ENCODE measurements at regions not wholly inside any gene's neighbourhood (a gene's known extent, or its start where the extent isn't known, plus 50 kb on each side); places are given as distances from the start of the nearest gene placed in this dataset.

DNA sequence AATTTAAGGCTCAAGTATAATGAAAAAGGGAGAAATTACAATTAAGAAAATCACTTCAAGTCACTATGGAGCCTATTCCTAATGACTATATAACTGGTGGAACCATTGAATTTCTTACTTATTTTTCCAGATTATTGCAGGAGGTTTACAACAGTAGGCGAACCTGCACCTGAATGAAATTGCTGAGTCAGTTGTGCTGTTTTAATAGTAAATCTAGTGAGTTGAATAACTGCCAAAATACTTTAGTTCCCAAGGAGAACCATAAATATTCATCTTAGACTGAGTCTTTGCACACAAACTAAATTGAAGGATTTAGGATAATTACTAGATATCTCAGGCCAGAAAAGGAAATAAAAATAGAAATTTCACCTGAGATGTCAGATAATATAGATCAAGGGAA lies 1052.8 kb downstream of the NAALADL2 start:
- Histone ChIP-seq H3K4me3 (ENCODE audit: low read depth, low read length) (no peak overlapping the region), H3K4me1 (no peaks in the 10 kb centered on the region), H3K9me3 (ENCODE audit: control insufficient read depth, low read length) (no peaks in the 10 kb centered on the region), H3K79me2 (no peaks in the 10 kb centered on the region), H3K27me3 (ENCODE audit: control insufficient read depth, insufficient read depth, low read length) (no peaks in the 10 kb centered on the region), H3K9ac (no peak overlapping the region), H3K27ac (no peak overlapping the region), H2AFZ (no peak overlapping the region), H3K4me2 (ENCODE audit: low read length) (no peak overlapping the region), H3K36me3 (ENCODE audit: control insufficient read depth, insufficient read depth, low read length) (no peaks in the 10 kb centered on the region)
- TF ChIP-seq, protein P1, sequence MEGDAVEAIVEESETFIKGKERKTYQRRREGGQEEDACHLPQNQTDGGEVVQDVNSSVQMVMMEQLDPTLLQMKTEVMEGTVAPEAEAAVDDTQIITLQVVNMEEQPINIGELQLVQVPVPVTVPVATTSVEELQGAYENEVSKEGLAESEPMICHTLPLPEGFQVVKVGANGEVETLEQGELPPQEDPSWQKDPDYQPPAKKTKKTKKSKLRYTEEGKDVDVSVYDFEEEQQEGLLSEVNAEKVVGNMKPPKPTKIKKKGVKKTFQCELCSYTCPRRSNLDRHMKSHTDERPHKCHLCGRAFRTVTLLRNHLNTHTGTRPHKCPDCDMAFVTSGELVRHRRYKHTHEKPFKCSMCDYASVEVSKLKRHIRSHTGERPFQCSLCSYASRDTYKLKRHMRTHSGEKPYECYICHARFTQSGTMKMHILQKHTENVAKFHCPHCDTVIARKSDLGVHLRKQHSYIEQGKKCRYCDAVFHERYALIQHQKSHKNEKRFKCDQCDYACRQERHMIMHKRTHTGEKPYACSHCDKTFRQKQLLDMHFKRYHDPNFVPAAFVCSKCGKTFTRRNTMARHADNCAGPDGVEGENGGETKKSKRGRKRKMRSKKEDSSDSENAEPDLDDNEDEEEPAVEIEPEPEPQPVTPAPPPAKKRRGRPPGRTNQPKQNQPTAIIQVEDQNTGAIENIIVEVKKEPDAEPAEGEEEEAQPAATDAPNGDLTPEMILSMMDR (IDR thresholded peaks at IDR 0.05), result no peak

DNA sequence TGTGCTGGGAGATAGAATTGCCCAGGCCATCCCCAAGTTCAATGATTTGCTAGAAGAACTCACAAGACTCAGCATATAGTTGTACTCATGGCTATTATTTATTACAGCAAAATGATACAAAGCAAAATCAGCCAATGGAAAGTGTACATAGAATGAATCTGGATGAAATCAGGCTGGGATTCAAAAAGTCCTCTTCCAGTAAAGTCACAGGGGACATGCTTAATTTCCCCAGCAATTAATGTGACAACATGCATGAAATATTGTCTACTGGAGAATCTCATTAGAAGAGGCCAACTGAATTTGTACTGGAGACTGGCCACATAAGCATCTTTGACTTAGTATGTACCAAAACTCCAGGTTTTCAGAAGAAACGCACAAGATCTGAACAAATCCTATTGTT lies 1043.1 kb downstream of the NAALADL2 start:
- no peak overlapping the region for H3K27ac ChIP-seq
- H3K9me3 ChIP-seq (ENCODE audit: control insufficient read depth, low read length), result no peaks in the 10 kb centered on the region
- no peak overlapping the region for H3K4me3 ChIP-seq (ENCODE audit: low read depth, low read length)
- H3K4me2 ChIP-seq (ENCODE audit: low read length), result no peak overlapping the region
- H2AFZ ChIP-seq, result no peak overlapping the region
- H3K79me2 ChIP-seq, result no peaks in the 10 kb centered on the region
- no peaks in the 10 kb centered on the region for H3K36me3 ChIP-seq (ENCODE audit: control insufficient read depth, insufficient read depth, low read length)
- no peaks in the 10 kb centered on the region for H3K27me3 ChIP-seq (ENCODE audit: control insufficient read depth, insufficient read depth, low read length)
- no peaks in the 10 kb centered on the region for H3K4me1 ChIP-seq
- no peak overlapping the region for H3K9ac ChIP-seq
- TF ChIP-seq, protein P1 (IDR thresholded peaks at IDR 0.05), result no peak

DNA sequence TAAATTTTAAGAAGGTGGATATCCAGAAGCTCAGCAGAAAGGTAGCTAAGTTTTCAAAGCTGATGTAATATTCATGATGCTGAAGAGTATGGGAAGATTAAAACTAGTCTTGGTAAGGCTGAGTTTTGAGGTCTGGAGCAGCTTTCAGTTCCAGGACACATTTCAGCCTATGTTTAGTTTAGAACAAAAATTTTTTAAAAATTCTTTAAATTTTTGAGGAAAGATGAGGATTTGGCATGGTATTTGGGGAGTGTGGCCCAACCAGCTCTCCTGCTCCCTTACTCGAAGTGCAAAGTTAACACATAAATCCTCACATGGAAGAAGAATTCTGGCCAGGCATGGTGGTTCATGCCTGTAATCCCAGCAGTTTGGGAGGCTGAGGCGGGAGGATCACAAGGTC lies 1039.1 kb downstream of the NAALADL2 start:
- Histone ChIP-seq H3K79me2 (no peaks in the 10 kb centered on the region), H3K4me2 (ENCODE audit: low read length) (no peak overlapping the region), H3K36me3 (ENCODE audit: control insufficient read depth, insufficient read depth, low read length) (no peaks in the 10 kb centered on the region), H3K9ac (no peak overlapping the region), H2AFZ (no peak overlapping the region), H3K9me3 (ENCODE audit: control insufficient read depth, low read length) (no peaks in the 10 kb centered on the region), H3K4me3 (ENCODE audit: low read depth, low read length) (no peak overlapping the region), H3K4me1 (no peaks in the 10 kb centered on the region), H3K27me3 (ENCODE audit: control insufficient read depth, insufficient read depth, low read length) (no peaks in the 10 kb centered on the region), H3K27ac (no peak overlapping the region)
- TF ChIP-seq, protein P1 (IDR thresholded peaks at IDR 0.05), result no peak

DNA sequence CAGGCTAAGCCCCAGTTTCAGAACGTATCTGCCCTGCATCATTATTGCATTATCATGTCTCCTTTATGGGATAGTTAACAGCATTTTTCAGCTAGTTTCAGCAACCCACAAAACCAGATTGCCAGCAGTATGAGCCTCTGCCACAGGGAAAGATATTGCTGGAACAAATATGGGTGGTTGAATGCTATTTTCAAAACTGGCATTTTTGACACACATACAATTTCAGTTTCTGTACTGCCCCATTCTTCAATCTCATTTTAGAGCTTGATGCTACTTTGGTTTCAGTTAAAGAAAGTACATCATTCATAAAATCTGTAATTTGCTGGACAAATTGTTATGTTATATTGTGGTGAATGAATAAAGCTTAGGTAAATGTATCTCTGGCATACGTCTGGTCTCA lies 1037.5 kb downstream of the NAALADL2 start:
- Histone ChIP-seq H3K27ac (no peak overlapping the region), H3K4me3 (ENCODE audit: low read depth, low read length) (no peak overlapping the region), H3K9ac (no peak overlapping the region), H3K4me2 (ENCODE audit: low read length) (no peak overlapping the region), H3K79me2 (no peaks in the 10 kb centered on the region), H2AFZ (no peak overlapping the region), H3K4me1 (no peaks in the 10 kb centered on the region), H3K36me3 (ENCODE audit: control insufficient read depth, insufficient read depth, low read length) (no peaks in the 10 kb centered on the region), H3K27me3 (ENCODE audit: control insufficient read depth, insufficient read depth, low read length) (no peaks in the 10 kb centered on the region), H3K9me3 (ENCODE audit: control insufficient read depth, low read length) (no peaks in the 10 kb centered on the region)
- TF ChIP-seq, protein P1 (IDR thresholded peaks at IDR 0.05), result no peak

DNA sequence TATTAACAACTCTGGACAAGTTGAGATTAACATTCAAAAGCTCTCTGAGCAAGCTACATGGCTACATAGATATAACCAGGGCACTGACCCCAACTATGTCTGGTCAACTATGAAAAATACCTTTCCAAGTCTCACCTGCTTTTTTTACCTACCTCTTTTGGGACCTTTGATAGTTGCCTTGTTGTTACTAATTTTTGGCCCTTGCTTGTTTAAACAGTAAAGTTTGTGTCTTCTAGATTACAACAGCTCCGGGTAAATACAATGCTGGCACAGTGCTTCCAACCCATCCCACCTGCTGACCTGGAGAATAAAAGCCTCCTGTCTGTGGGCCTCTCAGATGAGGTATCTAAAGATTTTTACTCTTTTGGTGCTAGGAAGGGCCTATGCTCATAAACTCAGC lies 1036.6 kb downstream of the NAALADL2 start:
- Histone ChIP-seq H3K27ac (no peak overlapping the region), H2AFZ (no peak overlapping the region), H3K4me2 (ENCODE audit: low read length) (no peak overlapping the region), H3K9me3 (ENCODE audit: control insufficient read depth, low read length) (no peaks in the 10 kb centered on the region), H3K4me1 (no peaks in the 10 kb centered on the region), H3K79me2 (no peaks in the 10 kb centered on the region), H3K9ac (no peak overlapping the region), H3K36me3 (ENCODE audit: control insufficient read depth, insufficient read depth, low read length) (no peaks in the 10 kb centered on the region), H3K4me3 (ENCODE audit: low read depth, low read length) (no peak overlapping the region), H3K27me3 (ENCODE audit: control insufficient read depth, insufficient read depth, low read length) (no peaks in the 10 kb centered on the region)
- TF ChIP-seq, protein P1 (IDR thresholded peaks at IDR 0.05), result no peak

Data from parathyroid adenoma (tissue), 2 donors.